Activated naive CD8-positive, alpha-beta T cell treated with anti-CD3 and anti-CD28 coated beads for 36 hours (primary cell): ENCODE measurements at regions not wholly inside any gene's neighbourhood (a gene's known extent, or its start where the extent isn't known, plus 50 kb on each side); places are given as distances from the start of the nearest gene placed in this dataset.

Experiments used
- DNase-seq: peaks from one replicate; pipeline ENCODE4 v3.0.0; 2021
- H3K27ac Mint-ChIP-seq: one replicate; pipeline ENCODE4 v1.8.0; 2022; ENCODE audit warnings: mild to moderate bottlenecking, moderate library complexity, mixed read lengths
- H3K27me3 Mint-ChIP-seq: one replicate; pipeline ENCODE4 v1.8.0; 2022; ENCODE audit warnings: mild to moderate bottlenecking, mixed read lengths
- H3K36me3 Mint-ChIP-seq: one replicate; pipeline ENCODE4 v1.8.0; 2021; ENCODE audit warnings: mild to moderate bottlenecking, mixed read lengths
- H3K4me1 Mint-ChIP-seq: one replicate; pipeline ENCODE4 v1.8.0; 2021; ENCODE audit warnings: mixed read lengths
- H3K4me3 Mint-ChIP-seq: one replicate; pipeline ENCODE4 v1.8.0; 2022; ENCODE audit warnings: mild to moderate bottlenecking, moderate library complexity, mixed read lengths
- H3K9me3 Mint-ChIP-seq: one replicate; pipeline ENCODE4 v1.8.0; 2022; ENCODE audit warnings: mixed read lengths

- Mint-ChIP-seq H3K27ac (no peak overlapping the region), H3K27me3 (no peaks in the 10 kb centered on the region), H3K36me3 (no peaks in the 10 kb centered on the region), H3K4me1 (no peaks in the 10 kb centered on the region), H3K9me3 (no peaks in the 10 kb centered on the region), H3K4me3 (no peak overlapping the region)
- no peak for DNase-seq
These were observed 1376.3 kb upstream of the SLC10A2 start for GRCh38 chr13:104442536-104442935.

GRCh38 chr13:104436555-104436954 is 1370.3 kb upstream of the SLC10A2 start:
- no peaks in the 10 kb centered on the region for H3K4me1 Mint-ChIP-seq
- H3K36me3 Mint-ChIP-seq, result no peaks in the 10 kb centered on the region
- no peak overlapping the region for H3K4me3 Mint-ChIP-seq
- peaks cover 3% of the 10 kb centered on the region for H3K27me3 Mint-ChIP-seq
- DNase-seq, result no peak
- no peaks in the 10 kb centered on the region for H3K9me3 Mint-ChIP-seq
- no peak overlapping the region for H3K27ac Mint-ChIP-seq

GRCh38 chr13:104431895-104432294 is 1365.7 kb upstream of the SLC10A2 start:
- Mint-ChIP-seq H3K9me3 (no peaks in the 10 kb centered on the region), H3K27me3 (peaks cover 3% of the 10 kb centered on the region), H3K4me3 (no peak overlapping the region), H3K27ac (no peak overlapping the region), H3K4me1 (no peaks in the 10 kb centered on the region), H3K36me3 (no peaks in the 10 kb centered on the region)
- no peak for DNase-seq

DNA sequence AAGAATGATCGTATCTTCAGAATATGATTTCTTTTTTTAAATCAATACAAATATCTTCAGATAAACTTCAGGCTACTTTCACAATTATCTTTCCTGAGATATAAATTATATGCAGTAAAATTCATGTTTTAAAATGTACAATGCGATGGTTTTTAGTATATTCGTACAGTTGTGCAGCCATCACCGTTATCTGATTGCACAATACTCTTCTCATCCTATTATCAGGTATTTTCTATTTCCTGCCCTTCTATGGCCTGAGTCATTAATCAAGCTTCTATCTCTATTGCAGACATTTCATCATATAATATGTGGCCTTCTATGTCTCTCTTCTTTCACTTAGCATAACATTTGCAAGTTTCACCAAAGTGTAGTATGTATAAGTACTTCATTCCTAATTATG is 1360.2 kb upstream of the SLC10A2 start:
- no peaks in the 10 kb centered on the region for H3K4me1 Mint-ChIP-seq

GRCh38 chr13:104422668-104423067 is 1356.5 kb upstream of the SLC10A2 start:
- no peak overlapping the region for H3K4me3 Mint-ChIP-seq
- no peaks in the 10 kb centered on the region for H3K27me3 Mint-ChIP-seq
- no peaks in the 10 kb centered on the region for H3K9me3 Mint-ChIP-seq
- H3K36me3 Mint-ChIP-seq, result no peaks in the 10 kb centered on the region
- no peak overlapping the region for H3K27ac Mint-ChIP-seq
- no peak for DNase-seq
- no peaks in the 10 kb centered on the region for H3K4me1 Mint-ChIP-seq

More for the DNA sequence above, 1360.2 kb upstream of the SLC10A2 start:
- H3K27ac Mint-ChIP-seq, result no peak overlapping the region
- H3K36me3 Mint-ChIP-seq, result no peaks in the 10 kb centered on the region
- H3K4me3 Mint-ChIP-seq, result no peak overlapping the region
- no peak for DNase-seq
- H3K27me3 Mint-ChIP-seq, result no peaks in the 10 kb centered on the region
- H3K9me3 Mint-ChIP-seq, result no peaks in the 10 kb centered on the region

DNA sequence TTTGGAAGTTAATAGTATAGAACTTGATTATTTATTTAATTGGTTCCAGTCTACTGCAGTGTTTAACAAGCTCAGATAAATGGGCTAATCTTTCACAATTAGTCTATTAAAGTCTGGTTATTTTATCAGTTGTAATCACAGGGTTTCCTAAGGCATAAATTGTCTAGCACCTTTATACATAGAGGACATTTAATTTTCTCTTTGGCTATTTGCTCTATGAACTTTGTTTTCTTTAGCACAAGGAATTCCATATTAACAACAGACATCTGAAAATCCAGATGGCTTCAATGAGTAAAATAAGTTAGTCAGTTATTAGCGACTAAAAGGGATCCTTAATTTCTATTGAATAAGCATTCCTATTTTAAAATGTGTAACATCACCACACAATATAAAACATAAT is 1350.8 kb upstream of the SLC10A2 start:
- Mint-ChIP-seq H3K27ac (no peak overlapping the region), H3K4me3 (no peak overlapping the region), H3K27me3 (no peaks in the 10 kb centered on the region), H3K4me1 (no peaks in the 10 kb centered on the region), H3K9me3 (no peaks in the 10 kb centered on the region), H3K36me3 (no peaks in the 10 kb centered on the region)
- DNase-seq, result no peak

GRCh38 chr13:104414771-104415170 is 1348.6 kb upstream of the SLC10A2 start:
- Mint-ChIP-seq H3K27ac (no peak overlapping the region), H3K4me1 (no peaks in the 10 kb centered on the region), H3K27me3 (no peaks in the 10 kb centered on the region), H3K9me3 (no peaks in the 10 kb centered on the region), H3K4me3 (no peak overlapping the region), H3K36me3 (no peaks in the 10 kb centered on the region)
- DNase-seq, result no peak

DNA sequence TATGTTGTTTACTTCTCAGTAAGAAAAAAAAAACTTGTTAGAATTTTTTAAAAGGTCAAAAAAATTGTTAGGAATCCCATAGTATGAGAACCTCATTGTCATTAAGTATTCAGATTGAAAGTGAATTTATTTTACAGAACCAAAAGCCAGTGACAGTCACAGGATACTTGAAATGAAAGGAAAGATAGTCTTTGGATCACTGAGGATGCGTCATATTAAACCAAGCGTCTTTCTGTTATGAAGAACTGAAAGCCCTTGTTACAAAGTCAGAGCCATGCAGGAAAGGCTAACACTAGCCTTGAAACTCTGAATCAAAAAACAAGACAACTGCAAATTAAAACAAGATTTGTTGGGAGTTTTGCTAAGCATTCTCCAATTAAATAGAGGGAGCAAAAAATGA is 1348.0 kb upstream of the SLC10A2 start:
- Mint-ChIP-seq H3K4me1 (no peaks in the 10 kb centered on the region), H3K4me3 (no peak overlapping the region), H3K36me3 (no peaks in the 10 kb centered on the region), H3K27ac (no peak overlapping the region), H3K27me3 (no peaks in the 10 kb centered on the region), H3K9me3 (no peaks in the 10 kb centered on the region)
- DNase-seq, result no peak

- Mint-ChIP-seq H3K9me3 (no peaks in the 10 kb centered on the region), H3K4me3 (no peak overlapping the region), H3K36me3 (no peaks in the 10 kb centered on the region), H3K27me3 (no peaks in the 10 kb centered on the region), H3K4me1 (no peaks in the 10 kb centered on the region), H3K27ac (no peak overlapping the region)
- DNase-seq, result no peak
These were observed 1345.0 kb upstream of the SLC10A2 start for GRCh38 chr13:104411141-104411765.

DNA sequence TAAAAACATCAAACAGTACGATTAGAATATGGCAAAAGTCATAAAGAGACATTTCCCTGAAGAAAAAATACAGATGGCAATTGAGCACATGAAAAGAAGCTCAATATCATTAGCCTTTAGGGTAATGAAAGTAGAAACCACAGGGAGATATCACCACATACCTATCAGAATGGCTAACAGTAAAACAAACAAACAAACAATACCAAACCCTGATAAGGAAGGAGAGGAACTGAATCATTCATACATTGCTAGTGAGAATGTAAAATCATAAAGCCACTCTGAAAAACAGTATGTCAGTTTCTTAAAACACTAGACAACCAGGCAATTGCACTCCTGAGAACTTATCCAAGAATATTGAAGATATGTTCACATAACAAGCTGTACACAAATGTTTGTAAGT is 1342.5 kb upstream of the SLC10A2 start:
- Mint-ChIP-seq H3K4me1 (no peaks in the 10 kb centered on the region), H3K27me3 (no peaks in the 10 kb centered on the region), H3K9me3 (no peaks in the 10 kb centered on the region), H3K36me3 (no peaks in the 10 kb centered on the region), H3K4me3 (no peak overlapping the region), H3K27ac (no peak overlapping the region)
- no peak for DNase-seq

DNA sequence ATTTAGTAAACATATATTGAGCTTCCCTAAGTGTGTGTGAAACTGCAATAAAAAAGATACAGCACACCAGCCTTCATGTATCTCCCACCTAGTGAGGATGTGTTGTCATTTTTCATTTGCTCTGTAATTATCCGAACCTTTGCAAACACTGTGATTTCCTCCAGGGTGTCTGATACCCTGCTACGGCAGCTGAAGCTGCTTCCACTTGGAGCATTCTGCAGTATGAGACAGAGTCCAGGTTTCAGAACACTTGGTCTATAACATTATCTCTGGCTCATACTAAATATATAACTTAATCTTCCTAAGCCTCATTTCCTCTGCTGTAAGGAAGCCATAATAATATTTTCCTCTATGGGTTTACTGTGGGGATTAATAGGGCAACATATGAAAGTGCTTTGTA is 1338.1 kb upstream of the SLC10A2 start:
- H3K9me3 Mint-ChIP-seq, result no peaks in the 10 kb centered on the region
- H3K4me1 Mint-ChIP-seq, result no peaks in the 10 kb centered on the region
- no peak overlapping the region for H3K4me3 Mint-ChIP-seq
- H3K27me3 Mint-ChIP-seq, result no peaks in the 10 kb centered on the region
- no peak for DNase-seq
- H3K27ac Mint-ChIP-seq, result no peak overlapping the region
- no peaks in the 10 kb centered on the region for H3K36me3 Mint-ChIP-seq

DNA sequence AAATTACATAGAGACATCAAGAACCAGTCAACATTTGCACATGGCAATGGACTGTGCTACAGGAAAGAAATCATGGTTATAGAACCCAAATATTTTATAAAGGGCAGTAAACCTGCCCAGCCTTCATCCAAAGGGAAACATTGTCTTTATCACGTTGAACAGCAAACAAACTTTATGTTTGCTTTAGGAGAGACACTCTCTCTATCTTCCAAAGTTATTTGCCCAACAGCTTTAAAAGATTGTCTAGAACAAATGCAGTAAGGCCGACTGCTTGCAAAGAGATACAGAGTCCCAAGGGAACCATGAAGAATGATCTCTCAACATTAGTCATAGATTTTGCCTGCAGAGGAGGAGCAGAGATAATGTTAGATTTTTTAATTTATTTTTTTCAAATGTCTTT is 1323.5 kb upstream of the SLC10A2 start:
- no peak for DNase-seq
- Mint-ChIP-seq H3K4me1 (no peaks in the 10 kb centered on the region), H3K27ac (no peak overlapping the region), H3K4me3 (no peak overlapping the region), H3K9me3 (peaks cover 4% of the 10 kb centered on the region), H3K36me3 (no peaks in the 10 kb centered on the region), H3K27me3 (no peaks in the 10 kb centered on the region)

GRCh38 chr13:104387510-104387909 is 1321.3 kb upstream of the SLC10A2 start:
- Mint-ChIP-seq H3K27ac (no peak overlapping the region), H3K9me3 (peaks cover 2% of the 10 kb centered on the region), H3K27me3 (no peaks in the 10 kb centered on the region), H3K4me3 (no peak overlapping the region), H3K36me3 (no peaks in the 10 kb centered on the region), H3K4me1 (no peaks in the 10 kb centered on the region)
- no peak for DNase-seq

GRCh38 chr13:104385404-104385803 is 1319.2 kb upstream of the SLC10A2 start:
- Mint-ChIP-seq H3K27ac (no peak overlapping the region), H3K4me1 (no peaks in the 10 kb centered on the region), H3K9me3 (peaks cover 2% of the 10 kb centered on the region), H3K27me3 (no peaks in the 10 kb centered on the region), H3K36me3 (no peaks in the 10 kb centered on the region), H3K4me3 (no peak overlapping the region)
- no peak for DNase-seq

- no peak overlapping the region for H3K4me3 Mint-ChIP-seq
- H3K4me1 Mint-ChIP-seq, result no peaks in the 10 kb centered on the region
- H3K9me3 Mint-ChIP-seq, result no peaks in the 10 kb centered on the region
- no peak overlapping the region for H3K27ac Mint-ChIP-seq
- no peaks in the 10 kb centered on the region for H3K27me3 Mint-ChIP-seq
- DNase-seq, result no peak
- H3K36me3 Mint-ChIP-seq, result no peaks in the 10 kb centered on the region
These were observed 1316.7 kb upstream of the SLC10A2 start for GRCh38 chr13:104382951-104383350.

DNA sequence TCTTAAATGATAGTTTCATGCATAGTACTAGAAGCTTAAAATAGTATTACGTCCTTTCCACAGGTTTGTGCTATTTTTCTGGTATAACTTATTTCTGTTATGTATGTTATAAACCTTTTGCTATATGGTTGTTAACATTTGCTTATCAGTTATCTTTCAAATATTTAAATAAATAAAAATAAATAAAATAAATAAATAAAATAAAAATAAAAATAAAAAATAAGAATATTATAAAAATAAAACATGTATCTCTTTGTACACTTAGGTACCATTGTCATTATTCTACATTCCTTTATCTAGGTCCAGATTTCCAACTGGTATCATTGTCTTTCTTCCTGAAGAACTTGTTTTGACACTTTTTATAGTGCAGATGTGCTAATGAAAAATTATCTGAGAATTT is 1310.4 kb upstream of the SLC10A2 start:
- no peak overlapping the region for H3K27ac Mint-ChIP-seq
- no peaks in the 10 kb centered on the region for H3K4me1 Mint-ChIP-seq
- no peaks in the 10 kb centered on the region for H3K9me3 Mint-ChIP-seq
- H3K27me3 Mint-ChIP-seq, result no peaks in the 10 kb centered on the region
- H3K4me3 Mint-ChIP-seq, result no peak overlapping the region
- no peak for DNase-seq
- no peaks in the 10 kb centered on the region for H3K36me3 Mint-ChIP-seq

DNA sequence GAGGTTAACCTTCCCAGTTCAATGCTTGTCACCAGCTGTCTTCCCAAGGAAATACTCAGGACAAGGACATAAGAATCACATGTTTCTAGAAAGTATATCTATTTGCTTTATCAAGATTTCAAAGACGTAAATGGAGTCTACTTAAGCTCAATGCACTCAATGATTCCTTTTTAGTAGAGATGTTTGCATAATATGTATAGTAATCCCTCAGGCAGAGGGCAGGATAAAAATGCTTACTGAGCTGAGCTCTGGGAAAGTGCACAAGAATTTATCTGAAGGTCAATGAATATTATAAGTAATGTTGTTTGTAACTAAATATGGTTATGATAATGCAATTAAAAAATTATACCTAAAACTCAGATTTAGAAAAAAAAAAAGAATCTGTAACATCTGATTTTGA is 1309.4 kb upstream of the SLC10A2 start:
- H3K36me3 Mint-ChIP-seq, result no peaks in the 10 kb centered on the region
- no peak for DNase-seq
- H3K4me3 Mint-ChIP-seq, result no peak overlapping the region
- no peak overlapping the region for H3K27ac Mint-ChIP-seq
- H3K27me3 Mint-ChIP-seq, result no peaks in the 10 kb centered on the region
- no peaks in the 10 kb centered on the region for H3K9me3 Mint-ChIP-seq
- no peaks in the 10 kb centered on the region for H3K4me1 Mint-ChIP-seq
